ENCODE measurements at regions not wholly inside any gene's neighbourhood (a gene's known extent, or its start where the extent isn't known, plus 50 kb on each side); places are given as distances from the start of the nearest gene placed in this dataset.
A peak's percentile ranks its signal among the peaks of the same experiment; 100 is the strongest.

- H3K4me3 Mint-ChIP-seq, result no peak overlapping the region
- DNase-seq, result no peak
- no peaks in the 10 kb centered on the region for H3K36me3 Mint-ChIP-seq
- H3K9me3 ChIP-seq (ENCODE audit: low read length), result no peaks in the 10 kb centered on the region
- peaks cover 1 to 5% (median 4%) of the 10 kb centered on the region in 3 donors for H3K4me1 Mint-ChIP-seq
- H3K27me3 ChIP-seq (ENCODE audit: insufficient read depth, low read length, poor library complexity, severe bottlenecking), result no peaks in the 10 kb centered on the region
- peak overlapping the region in 1 of 8 donors; percentile 63 for H3K27ac Mint-ChIP-seq
- H3K36me3 ChIP-seq (ENCODE audit: insufficient read depth, low read length), result no peaks in the 10 kb centered on the region
- H3K27me3 Mint-ChIP-seq, result peaks cover 0 to 2% of the 10 kb centered on the region in 2 donors
- POLR2A ChIA-PET, result no interaction called here
- no peak overlapping the region for H3K4me3 ChIP-seq (ENCODE audit: low read length)
- H3K4me1 ChIP-seq (ENCODE audit: insufficient read depth, low read length), result no peaks in the 10 kb centered on the region
- CTCF ChIA-PET, result no interaction called here
- no peak overlapping the region for H3K27ac ChIP-seq (ENCODE audit: low read depth, low read length)
- no peaks in the 10 kb centered on the region for H3K9me3 Mint-ChIP-seq
Measured at GRCh38 chr10:62625484-62625883, 179.0 kb upstream of the ADO start.

- DNase-seq, result no peak
- ChIA-PET POLR2A (no interaction called here), CTCF (no interaction called here)
- no peaks in the 10 kb centered on the region for H3K9me3 Mint-ChIP-seq
- peaks cover 2 to 5% (median 4%) of the 10 kb centered on the region in 3 donors for H3K4me1 Mint-ChIP-seq
- H3K36me3 ChIP-seq (ENCODE audit: insufficient read depth, low read length), result no peaks in the 10 kb centered on the region
- peaks cover 0 to 2% of the 10 kb centered on the region in 2 donors for H3K27me3 Mint-ChIP-seq
- H3K27ac Mint-ChIP-seq, result no peak overlapping the region
- no peaks in the 10 kb centered on the region for H3K4me1 ChIP-seq (ENCODE audit: insufficient read depth, low read length)
- H3K27me3 ChIP-seq (ENCODE audit: insufficient read depth, low read length, poor library complexity, severe bottlenecking), result no peaks in the 10 kb centered on the region
- H3K4me3 Mint-ChIP-seq, result no peak overlapping the region
- no peaks in the 10 kb centered on the region for H3K9me3 ChIP-seq (ENCODE audit: low read length)
- no peaks in the 10 kb centered on the region for H3K36me3 Mint-ChIP-seq
- H3K4me3 ChIP-seq (ENCODE audit: low read length), result no peak overlapping the region
- H3K27ac ChIP-seq (ENCODE audit: low read depth, low read length), result no peak overlapping the region
Measured at GRCh38 chr10:62626079-62626478, 178.4 kb upstream of the ADO start.

GRCh38 chr10:62626817-62627216 is 177.7 kb upstream of the ADO start:
- no peak overlapping the region for H3K27ac ChIP-seq (ENCODE audit: low read depth, low read length)
- no peaks in the 10 kb centered on the region for H3K27me3 ChIP-seq (ENCODE audit: insufficient read depth, low read length, poor library complexity, severe bottlenecking)
- POLR2A ChIA-PET, result no interaction called here
- Mint-ChIP-seq H3K4me3 (no peak overlapping the region), H3K36me3 (no peaks in the 10 kb centered on the region), H3K4me1 (peaks cover 8 to 12% (median 12%) of the 10 kb centered on the region in 3 donors), H3K27me3 (peaks cover 0 to 2% of the 10 kb centered on the region in 2 donors), H3K27ac (peak overlapping the region in 1 of 8 donors; percentile 90), H3K9me3 (no peaks in the 10 kb centered on the region)
- CTCF ChIA-PET, result no interaction called here
- H3K4me1 ChIP-seq (ENCODE audit: insufficient read depth, low read length), result peaks cover 7% of the 10 kb centered on the region
- no peaks in the 10 kb centered on the region for H3K36me3 ChIP-seq (ENCODE audit: insufficient read depth, low read length)
- H3K4me3 ChIP-seq (ENCODE audit: low read length), result no peak overlapping the region
- DNase-seq, result no peak
- H3K9me3 ChIP-seq (ENCODE audit: low read length), result no peaks in the 10 kb centered on the region

GRCh38 chr10:62627983-62628382 is 176.5 kb upstream of the ADO start:
- no peak for DNase-seq
- H3K27ac ChIP-seq (ENCODE audit: low read depth, low read length), result no peak overlapping the region

GRCh38 chr10:62631241-62631640 is 173.3 kb upstream of the ADO start:
- Histone ChIP-seq H3K9me3 (ENCODE audit: low read length) (no peaks in the 10 kb centered on the region), H3K4me1 (ENCODE audit: insufficient read depth, low read length) (peaks cover 21% of the 10 kb centered on the region), H3K36me3 (ENCODE audit: insufficient read depth, low read length) (no peaks in the 10 kb centered on the region), H3K27me3 (ENCODE audit: insufficient read depth, low read length, poor library complexity, severe bottlenecking) (no peaks in the 10 kb centered on the region), H3K27ac (ENCODE audit: low read depth, low read length) (no peak overlapping the region), H3K4me3 (ENCODE audit: low read length) (no peak overlapping the region)
- Mint-ChIP-seq H3K9me3 (no peaks in the 10 kb centered on the region), H3K27me3 (peaks cover 0 to 2% of the 10 kb centered on the region in 2 donors), H3K27ac (peak overlapping the region in 6 of 8 donors; percentile 65 to 99 (median 94)), H3K4me3 (no peak overlapping the region), H3K36me3 (no peaks in the 10 kb centered on the region), H3K4me1 (peaks cover 23 to 35% (median 23%) of the 10 kb centered on the region in 3 donors)
- CTCF ChIA-PET, result interaction anchor here (2.9 kb wide), 1 partner anchor 186 kb away, joined by 16 read pairs; the partner anchor contains the start of gene EGR2
- no peak for DNase-seq
- POLR2A ChIA-PET, result no interaction called here

More at GRCh38 chr10:62627983-62628382, 176.5 kb upstream of the ADO start:
- Mint-ChIP-seq H3K27ac (peak overlapping the region in 1 of 8 donors; percentile 38), H3K9me3 (no peaks in the 10 kb centered on the region), H3K27me3 (peaks cover 0 to 2% of the 10 kb centered on the region in 2 donors), H3K4me1 (peaks cover 18 to 23% (median 23%) of the 10 kb centered on the region in 3 donors), H3K36me3 (no peaks in the 10 kb centered on the region), H3K4me3 (no peak overlapping the region)
- POLR2A ChIA-PET, result no interaction called here
- Histone ChIP-seq H3K27me3 (ENCODE audit: insufficient read depth, low read length, poor library complexity, severe bottlenecking) (no peaks in the 10 kb centered on the region), H3K9me3 (ENCODE audit: low read length) (no peaks in the 10 kb centered on the region), H3K4me3 (ENCODE audit: low read length) (no peak overlapping the region), H3K4me1 (ENCODE audit: insufficient read depth, low read length) (peaks cover 18% of the 10 kb centered on the region), H3K36me3 (ENCODE audit: insufficient read depth, low read length) (no peaks in the 10 kb centered on the region)
- CTCF ChIA-PET, result no interaction called here

- ChIA-PET POLR2A (interaction anchor here (1.0 kb wide), 1 partner anchor 184 kb away, joined by 4 read pairs; the partner anchor contains the start of gene EGR2), CTCF (interaction anchor here (1.5 to 2.9 kb wide), 3 partner anchors 22 to 185 kb away, joined by 3 to 16 read pairs (median 8); partner anchors contain the start of gene EGR2)
- peak overlapping the region; percentile 2 for H3K4me3 ChIP-seq (ENCODE audit: low read length)
- no peaks in the 10 kb centered on the region for H3K9me3 ChIP-seq (ENCODE audit: low read length)
- H3K36me3 ChIP-seq (ENCODE audit: insufficient read depth, low read length), result no peaks in the 10 kb centered on the region
- H3K4me3 Mint-ChIP-seq, result peak overlapping the region; percentile 11 to 84 (median 72)
- H3K4me1 Mint-ChIP-seq, result peaks cover 23 to 35% (median 23%) of the 10 kb centered on the region in 3 donors
- no peaks in the 10 kb centered on the region for H3K36me3 Mint-ChIP-seq
- peak overlapping the region; percentile 68 for H3K27ac ChIP-seq (ENCODE audit: low read depth, low read length)
- no peaks in the 10 kb centered on the region for H3K9me3 Mint-ChIP-seq
- H3K27ac Mint-ChIP-seq, result peak overlapping the region; percentile 65 to 99 (median 94)
- H3K27me3 ChIP-seq (ENCODE audit: insufficient read depth, low read length, poor library complexity, severe bottlenecking), result no peaks in the 10 kb centered on the region
- peaks cover 29% of the 10 kb centered on the region for H3K4me1 ChIP-seq (ENCODE audit: insufficient read depth, low read length)
- H3K27me3 Mint-ChIP-seq, result no peaks in the 10 kb centered on the region
- DNase-seq, result peak; percentile 40 to 85 (median 50)
Measured at GRCh38 chr10:62632071-62632809, 172.3 kb upstream of the ADO start.

- CTCF ChIA-PET, result interaction anchor here (1.0 to 2.9 kb wide), 5 partner anchors 19 to 499 kb away, joined by 3 to 16 read pairs (median 3); partner anchors contain the start of genes EGR2 and NRBF2
- H3K4me1 ChIP-seq (ENCODE audit: insufficient read depth, low read length), result peaks cover 45% of the 10 kb centered on the region
- no peak overlapping the region for H3K27ac ChIP-seq (ENCODE audit: low read depth, low read length)
Measured at GRCh38 chr10:62633976-62634375, 170.5 kb upstream of the ADO start.

GRCh38 chr10:62634576-62634975 is 169.9 kb upstream of the ADO start:
- Mint-ChIP-seq H3K4me3 (peak overlapping the region in 1 of 7 donors; percentile 22), H3K4me1 (peaks cover 25 to 37% (median 26%) of the 10 kb centered on the region in 3 donors), H3K27me3 (no peaks in the 10 kb centered on the region), H3K9me3 (no peaks in the 10 kb centered on the region), H3K27ac (peak overlapping the region in 6 of 8 donors; percentile 40 to 69 (median 52)), H3K36me3 (no peaks in the 10 kb centered on the region)
- no peak for DNase-seq
- Histone ChIP-seq H3K4me3 (ENCODE audit: low read length) (no peak overlapping the region), H3K4me1 (ENCODE audit: insufficient read depth, low read length) (peaks cover 45% of the 10 kb centered on the region), H3K36me3 (ENCODE audit: insufficient read depth, low read length) (no peaks in the 10 kb centered on the region), H3K27me3 (ENCODE audit: insufficient read depth, low read length, poor library complexity, severe bottlenecking) (no peaks in the 10 kb centered on the region), H3K27ac (ENCODE audit: low read depth, low read length) (no peak overlapping the region), H3K9me3 (ENCODE audit: low read length) (no peaks in the 10 kb centered on the region)
- CTCF ChIA-PET, result interaction anchor here (1.0 to 2.9 kb wide), 4 partner anchors 20 to 498 kb away, joined by 3 to 10 read pairs (median 6); partner anchors contain the start of gene NRBF2
- POLR2A ChIA-PET, result interaction anchor here (0.6 kb wide), 1 partner anchor 12 kb away, joined by 5 read pairs; no protein-coding TSS in a partner anchor

More at GRCh38 chr10:62633976-62634375, 170.5 kb upstream of the ADO start:
- DNase-seq, result no peak
- Mint-ChIP-seq H3K9me3 (no peaks in the 10 kb centered on the region), H3K4me3 (no peak overlapping the region), H3K36me3 (no peaks in the 10 kb centered on the region), H3K27me3 (no peaks in the 10 kb centered on the region), H3K27ac (peak overlapping the region in 4 of 8 donors; percentile 28 to 48 (median 38)), H3K4me1 (peaks cover 23 to 35% (median 23%) of the 10 kb centered on the region in 3 donors)
- Histone ChIP-seq H3K27me3 (ENCODE audit: insufficient read depth, low read length, poor library complexity, severe bottlenecking) (no peaks in the 10 kb centered on the region), H3K4me3 (ENCODE audit: low read length) (no peak overlapping the region), H3K36me3 (ENCODE audit: insufficient read depth, low read length) (no peaks in the 10 kb centered on the region), H3K9me3 (ENCODE audit: low read length) (no peaks in the 10 kb centered on the region)
- POLR2A ChIA-PET, result interaction anchor here (0.6 kb wide), 1 partner anchor 11 kb away, joined by 5 read pairs; no protein-coding TSS in a partner anchor
